Psoas muscle (tissue), 7 donors: ENCODE measurements at regions not wholly inside any gene's neighbourhood (a gene's known extent, or its start where the extent isn't known, plus 50 kb on each side); places are given as distances from the start of the nearest gene placed in this dataset.

Source experiments
- ATAC-seq, 4 donors: fragments of 200-7000 bp; cut with Tn5 transposase; one replicate each; pipeline ENCODE4 v1.9.1; 2020; ENCODE audit warnings: moderate library complexity in 3 of 4, mild to moderate bottlenecking in 2 of 4
- DNase-seq, 2 donors: peaks; one replicate each; pipeline ENCODE4 v3.0.0-alpha.2; 2020
- H3K27ac ChIP-seq: fragments of 200-600 bp; one replicate; pipeline ENCODE4 v1.8.0; 2022
- H3K27me3 ChIP-seq, 3 donors: fragments of 200-600 bp in 1 of 3; one replicate each; pipeline versions ENCODE4 v1.6.1 to v1.8.0; 2013 to 2022; ENCODE audit warnings: low read length in 2 of 3, mild to moderate bottlenecking in 2 of 3, moderate library complexity in 1 of 3; ENCODE audit not compliant: insufficient read depth in 3 of 3
- H3K36me3 ChIP-seq, 2 donors: fragments of 200-600 bp in 1 of 2; one replicate each; pipeline versions ENCODE4 v1.6.1 to v1.8.0; 2013 to 2022; ENCODE audit warnings: low read depth in 1 of 2, mild to moderate bottlenecking in 1 of 2, moderate library complexity in 1 of 2; ENCODE audit not compliant: insufficient read depth in 1 of 2
- H3K4me1 ChIP-seq: fragments of 200-600 bp; one replicate; pipeline ENCODE4 v1.8.0; 2022
- H3K4me3 ChIP-seq: fragments of 200-600 bp; one replicate; pipeline ENCODE4 v1.8.0; 2022; ENCODE audit warnings: mild to moderate bottlenecking
- H3K9me3 ChIP-seq: fragments of 200-600 bp; one replicate; pipeline ENCODE4 v1.8.0; 2022
- CTCF ChIP-seq: fragments of 200-600 bp; IDR thresholded peaks from one replicate; pipeline ENCODE4 v1.8.0; 2022; ENCODE audit warnings: antibody characterized with exemption
- WGBS, 3 donors: extraction: QIAGEN DNeasy Blood & Tissue Kit; methylation state at CpG; one replicate each; pipeline versions ENCODE4 v1.1.6 to v1.1.7; 2013; 5-methylcytosine and 5-hydroxymethylcytosine counted together
- intact Hi-C, 2 donors: fragments of 100-400 bp; cut with DNase I; formaldehyde crosslinking; loops; one replicate each; pipeline versions ENCODE4 v1.11.0 to v1.14.2; 2022
- donor health status: healthy with polysubstance abuse.
- donor health status: DM: no; HTN: no; CAD: no; lungs with moderate emphysema.
- donor health status: Bipolar disorder and iron deficiency.
- donor health status: healthy.
- donor health status: DM: yes; HTN: yes; CAD: no.
- donor health status: DM: no; HTN: no; CAD: no.
- donor health status: DM: yes; HTN: yes; CAD: no.

GRCh38 chr3:69490971-69491370 is 105.1 kb upstream of the FRMD4B start:
- intact Hi-C loops = no loop called here
- 65 to 72% (median 67%) methylated on average over 5 of the region's 5 CpGs for WGBS, 3 donors

GRCh38 chr3:69490235-69490634 is 104.3 kb upstream of the FRMD4B start:
- Histone ChIP-seq H3K27me3 (no peaks in the 10 kb centered on the region), H3K9me3 (no peaks in the 10 kb centered on the region), H3K27ac (no peak overlapping the region), H3K36me3 (no peaks in the 10 kb centered on the region), H3K4me3 (no peak overlapping the region), H3K4me1 (no peaks in the 10 kb centered on the region)
- 45 to 63% (median 56%) methylated on average over 1 of the region's 1 CpG for WGBS, 3 donors
- DNase-seq (no peak), ATAC-seq (no peak)
- TF ChIP-seq CTCF = no peak
- intact Hi-C loops = no loop called here

More at GRCh38 chr3:69490971-69491370, 105.1 kb upstream of the FRMD4B start:
- H3K9me3 ChIP-seq = no peaks in the 10 kb centered on the region
- no peak overlapping the region for H3K4me3 ChIP-seq
- H3K4me1 ChIP-seq = no peaks in the 10 kb centered on the region
- TF ChIP-seq CTCF = no peak
- H3K27me3 ChIP-seq = no peaks in the 10 kb centered on the region
- no peak for DNase-seq
- H3K27ac ChIP-seq = no peak overlapping the region
- ATAC-seq = no peak
- H3K36me3 ChIP-seq = no peaks in the 10 kb centered on the region

GRCh38 chr3:69488026-69488425 is 102.1 kb upstream of the FRMD4B start:
- Histone ChIP-seq H3K27ac (no peak overlapping the region), H3K4me3 (no peak overlapping the region), H3K27me3 (no peaks in the 10 kb centered on the region), H3K9me3 (no peaks in the 10 kb centered on the region), H3K36me3 (no peaks in the 10 kb centered on the region), H3K4me1 (no peaks in the 10 kb centered on the region)
- intact Hi-C loops = no loop called here
- no peak for ATAC-seq
- TF ChIP-seq CTCF = no peak
- no peak for DNase-seq

GRCh38 chr3:69485489-69485888 is 99.6 kb upstream of the FRMD4B start:
- H3K36me3 ChIP-seq = no peaks in the 10 kb centered on the region
- DNase-seq (no peak), ATAC-seq (no peak)
- no peak overlapping the region for H3K4me3 ChIP-seq
- no peaks in the 10 kb centered on the region for H3K9me3 ChIP-seq
- TF ChIP-seq CTCF = no peak
- intact Hi-C loops = loop anchor here in 1 of 2 donors (2.0 kb wide), 1 partner anchor 31 kb away; no protein-coding TSS in a partner anchor
- no peaks in the 10 kb centered on the region for H3K4me1 ChIP-seq
- WGBS, 3 donors = 93 to 97% (median 95%) methylated on average over 4 of the region's 4 CpGs
- no peak overlapping the region for H3K27ac ChIP-seq
- no peaks in the 10 kb centered on the region for H3K27me3 ChIP-seq
